ENCODE measurements at regions not wholly inside any gene's neighbourhood (a gene's known extent, or its start where the extent isn't known, plus 50 kb on each side); places are given as distances from the start of the nearest gene placed in this dataset.

DNA sequence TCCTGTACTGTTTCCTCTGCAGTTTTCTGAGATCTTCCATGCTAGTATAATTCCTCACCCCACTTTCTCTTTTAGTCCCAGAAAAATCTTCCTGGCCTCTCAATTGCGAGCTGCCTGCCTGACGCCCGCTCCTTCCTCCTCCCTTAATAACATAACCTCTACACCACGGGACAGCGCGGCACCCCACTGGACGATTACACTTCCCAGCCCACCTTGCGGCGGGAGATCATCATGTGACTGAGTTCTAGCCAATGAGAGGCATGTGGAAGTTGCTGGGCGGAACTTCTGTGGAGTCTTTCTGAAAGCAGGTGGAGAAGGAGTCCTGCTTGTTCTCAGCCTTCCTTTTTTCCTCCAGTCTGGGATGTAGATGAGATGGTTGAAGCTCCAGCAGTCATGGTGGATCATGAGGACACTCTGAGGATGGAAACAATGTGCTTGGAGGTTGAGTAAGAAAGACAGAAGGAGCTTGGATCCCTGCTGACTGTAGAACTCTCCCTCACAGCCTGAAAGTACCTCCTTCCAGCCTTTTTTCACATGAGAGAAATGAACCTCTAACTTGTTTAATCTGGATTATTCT lies 133.6 kb upstream of the VRK1 start:
- no peak for DNase-seq (ENCODE audit: low read depth)
- TF ChIP-seq, protein P1, sequence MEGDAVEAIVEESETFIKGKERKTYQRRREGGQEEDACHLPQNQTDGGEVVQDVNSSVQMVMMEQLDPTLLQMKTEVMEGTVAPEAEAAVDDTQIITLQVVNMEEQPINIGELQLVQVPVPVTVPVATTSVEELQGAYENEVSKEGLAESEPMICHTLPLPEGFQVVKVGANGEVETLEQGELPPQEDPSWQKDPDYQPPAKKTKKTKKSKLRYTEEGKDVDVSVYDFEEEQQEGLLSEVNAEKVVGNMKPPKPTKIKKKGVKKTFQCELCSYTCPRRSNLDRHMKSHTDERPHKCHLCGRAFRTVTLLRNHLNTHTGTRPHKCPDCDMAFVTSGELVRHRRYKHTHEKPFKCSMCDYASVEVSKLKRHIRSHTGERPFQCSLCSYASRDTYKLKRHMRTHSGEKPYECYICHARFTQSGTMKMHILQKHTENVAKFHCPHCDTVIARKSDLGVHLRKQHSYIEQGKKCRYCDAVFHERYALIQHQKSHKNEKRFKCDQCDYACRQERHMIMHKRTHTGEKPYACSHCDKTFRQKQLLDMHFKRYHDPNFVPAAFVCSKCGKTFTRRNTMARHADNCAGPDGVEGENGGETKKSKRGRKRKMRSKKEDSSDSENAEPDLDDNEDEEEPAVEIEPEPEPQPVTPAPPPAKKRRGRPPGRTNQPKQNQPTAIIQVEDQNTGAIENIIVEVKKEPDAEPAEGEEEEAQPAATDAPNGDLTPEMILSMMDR (conservative IDR thresholded peaks at IDR 0.05; ENCODE audit: low read depth, low read length), result no peak
- H3K4me3 ChIP-seq (ENCODE audit: low read depth, low read length), result no peak overlapping the region

DNA sequence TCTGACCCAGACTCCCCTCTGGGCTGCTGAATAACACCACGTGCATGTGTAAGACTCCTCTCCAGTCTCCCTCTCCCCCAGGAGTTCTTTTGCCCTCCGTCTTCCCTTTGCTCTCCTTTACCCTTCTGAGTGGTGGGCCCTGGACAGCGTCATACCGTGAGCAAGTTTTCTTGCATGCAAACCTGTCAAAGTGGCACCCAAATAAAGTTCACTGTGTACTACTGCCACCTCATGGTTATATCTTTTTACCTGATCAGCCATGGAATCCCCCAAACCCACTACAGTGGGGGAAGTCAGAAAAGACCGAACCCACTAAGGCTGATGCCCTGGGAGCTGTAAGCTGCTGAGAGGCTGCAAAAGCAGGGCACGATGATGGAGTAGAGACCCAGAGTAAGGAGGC lies 131.1 kb upstream of the VRK1 start:
- DNase-seq (ENCODE audit: low read depth), result no peak
- H3K4me3 ChIP-seq (ENCODE audit: low read depth, low read length), result no peak overlapping the region
- TF ChIP-seq, protein P1 (conservative IDR thresholded peaks at IDR 0.05; ENCODE audit: low read depth, low read length), result no peak

DNA sequence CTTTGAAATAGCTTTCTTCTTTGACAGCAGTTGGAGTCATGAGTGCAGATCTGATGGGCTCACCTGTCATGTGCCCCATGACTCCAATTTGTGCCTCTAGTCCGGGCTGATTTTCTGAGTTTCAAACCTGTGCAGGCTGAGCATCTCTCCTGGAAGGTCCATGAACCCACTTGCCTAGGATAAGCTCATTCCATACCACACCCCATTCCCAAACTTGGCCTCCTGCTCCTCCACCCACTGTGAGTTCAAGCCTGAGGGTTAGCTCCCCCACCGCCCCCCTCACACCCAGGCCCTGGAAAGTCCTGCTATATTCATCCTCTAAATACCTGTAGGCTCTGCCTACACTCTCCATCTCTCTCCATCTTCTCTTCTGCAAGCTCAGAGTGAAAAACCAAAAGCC lies 126.8 kb upstream of the VRK1 start:
- DNase-seq (ENCODE audit: low read depth), result no peak
- TF ChIP-seq, protein P1 (conservative IDR thresholded peaks at IDR 0.05; ENCODE audit: low read depth, low read length), result no peak
- H3K4me3 ChIP-seq (ENCODE audit: low read depth, low read length), result no peak overlapping the region

DNA sequence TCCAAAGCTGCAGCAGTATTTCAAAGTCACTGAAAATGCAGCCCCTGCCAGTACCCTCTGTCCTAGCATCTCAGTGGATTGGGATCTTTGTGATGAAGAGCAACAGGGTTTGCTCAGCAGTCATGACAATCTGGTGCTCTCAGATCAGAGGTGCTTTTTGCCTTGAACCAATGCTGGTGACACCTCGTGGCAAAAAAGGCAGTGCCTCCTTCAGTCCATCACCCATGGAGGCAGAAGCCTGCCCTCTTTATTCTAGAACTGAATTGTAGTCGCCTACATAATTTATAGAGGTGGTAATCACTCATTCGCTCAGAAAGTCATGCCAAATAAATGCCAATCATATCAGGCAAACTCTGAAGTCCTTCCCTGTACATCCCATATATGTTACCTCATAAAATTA lies 126.0 kb upstream of the VRK1 start:
- no peak for DNase-seq (ENCODE audit: low read depth)
- TF ChIP-seq, protein P1 (conservative IDR thresholded peaks at IDR 0.05; ENCODE audit: low read depth, low read length), result no peak
- no peak overlapping the region for H3K4me3 ChIP-seq (ENCODE audit: low read depth, low read length)

DNA sequence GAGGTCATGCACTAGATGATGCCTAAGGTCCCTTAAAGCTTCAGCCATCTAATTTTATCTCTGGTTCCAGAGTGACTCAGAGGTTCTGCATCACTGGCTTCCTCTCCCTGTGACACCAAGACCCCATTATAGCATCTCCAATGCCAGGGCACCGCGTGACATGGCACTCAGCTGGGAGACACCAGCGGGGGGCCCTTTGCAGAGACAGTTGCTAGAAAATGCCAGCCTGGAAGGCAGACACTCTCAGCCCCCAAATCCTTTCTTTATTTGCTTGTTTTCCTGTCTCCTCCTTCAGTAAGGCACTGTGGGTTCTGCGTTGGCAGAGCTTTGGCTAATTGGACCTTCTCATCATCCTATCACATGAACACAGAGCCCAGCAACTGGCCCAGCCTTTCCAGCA lies 123.5 kb upstream of the VRK1 start:
- H3K4me3 ChIP-seq (ENCODE audit: low read depth, low read length), result no peak overlapping the region
- DNase-seq (ENCODE audit: low read depth), result no peak
- TF ChIP-seq, protein P1 (conservative IDR thresholded peaks at IDR 0.05; ENCODE audit: low read depth, low read length), result no peak

DNA sequence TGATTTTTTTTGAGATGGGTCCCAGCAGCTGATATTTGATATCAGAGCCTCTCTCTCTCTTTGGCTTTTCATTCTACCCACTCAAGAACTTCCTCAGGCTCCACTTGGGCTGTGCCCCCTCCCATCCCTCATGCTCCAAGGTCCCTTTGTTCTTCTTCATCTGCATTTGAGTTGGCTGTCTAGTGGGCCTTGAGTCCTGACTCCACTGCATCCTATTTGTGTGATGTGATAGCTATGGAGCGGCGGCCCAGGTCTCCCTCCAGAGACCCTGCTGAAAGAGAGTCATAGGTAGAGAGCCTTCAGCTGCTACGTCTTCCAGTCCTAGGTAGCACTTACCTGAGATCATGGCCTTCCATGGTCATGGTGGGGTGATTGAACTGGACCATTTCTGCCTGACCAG lies 123.1 kb upstream of the VRK1 start:
- no peak overlapping the region for H3K4me3 ChIP-seq (ENCODE audit: low read depth, low read length)
- TF ChIP-seq, protein P1 (conservative IDR thresholded peaks at IDR 0.05; ENCODE audit: low read depth, low read length), result no peak
- DNase-seq (ENCODE audit: low read depth), result no peak

DNA sequence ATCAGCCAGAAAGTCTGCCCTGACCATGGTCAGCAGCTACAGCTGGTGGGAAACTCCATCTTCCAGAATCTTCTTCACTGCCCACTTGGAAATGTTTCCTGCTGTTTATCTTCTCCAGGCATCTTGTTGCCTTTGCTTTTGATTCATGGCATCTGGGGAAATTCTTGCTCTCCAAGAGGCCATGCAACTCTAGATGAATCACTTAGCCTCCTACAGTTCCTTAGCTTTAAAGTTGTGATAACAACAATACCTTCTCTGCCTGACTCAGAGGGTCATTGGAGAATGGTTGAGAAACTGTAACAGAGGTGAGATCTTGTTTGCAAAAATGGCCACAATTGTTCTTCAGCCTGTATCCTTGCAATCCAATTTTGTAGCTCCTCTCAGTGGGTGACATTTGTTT lies 121.0 kb upstream of the VRK1 start:
- H3K4me3 ChIP-seq (ENCODE audit: low read depth, low read length), result no peak overlapping the region
- TF ChIP-seq, protein P1 (conservative IDR thresholded peaks at IDR 0.05; ENCODE audit: low read depth, low read length), result no peak
- peak; percentile 15 for DNase-seq (ENCODE audit: low read depth)
